Ovary (tissue), 3 donors: ENCODE measurements at regions not wholly inside any gene's neighbourhood (a gene's known extent, or its start where the extent isn't known, plus 50 kb on each side); places are given as distances from the start of the nearest gene placed in this dataset.

Experiments used
- CTCF ChIP-seq, 3 donors: fragments of 450-650 bp in 2 of 3; fragments of 200-600 bp in 1 of 3; IDR thresholded peaks; one replicate each; pipeline versions ENCODE4 v1.5.1 to v1.8.0; 2016 to 2022; ENCODE audit warnings: antibody characterized with exemption in 3 of 3, mild to moderate bottlenecking in 1 of 3
- POLR2A ChIP-seq: fragments of 450-650 bp; IDR thresholded peaks from one replicate; pipeline ENCODE4 v1.6.1; 2017; ENCODE audit warnings: antibody characterized with exemption, mild to moderate bottlenecking, moderate library complexity
- donor health status: DM: no; HTN: no; CAD: no.

GRCh38 chr3:152094406-152094805, 174.3 kb upstream of the MBNL1 start:
- no peak for TF ChIP-seq CTCF (IDR thresholded peaks at IDR 0.05)
- no peak for TF ChIP-seq POLR2A
